CD14-positive monocyte (primary cell): ENCODE measurements at regions not wholly inside any gene's neighbourhood (a gene's known extent, or its start where the extent isn't known, plus 50 kb on each side); places are given as distances from the start of the nearest gene placed in this dataset.

ENCODE experiments used
- DNase-seq, 3 donors: peaks; one replicate each; pipeline ENCODE4 v3.0.0-alpha.2; 2011 to 2022
- H2AFZ ChIP-seq: 2 replicates; pipeline ENCODE4 v1.6.0; 2012; ENCODE audit warnings: mild to moderate bottlenecking, low read depth, low read length, inconsistent platforms; ENCODE audit not compliant: insufficient read depth, poor library complexity, severe bottlenecking
- H3K27ac ChIP-seq, 2 donors: 1 replicate in 1 of 2; 2 replicates in 1 of 2; pipeline ENCODE4 v1.5.1; 2012 to 2013; ENCODE audit warnings: low read length in 2 of 2, control low read depth in 1 of 2, inconsistent platforms in 1 of 2, low read depth in 1 of 2, mild to moderate bottlenecking in 1 of 2
- H3K27me3 ChIP-seq, 2 donors: one replicate each; pipeline versions ENCODE4 v1.6.0 to v1.6.1; 2011 to 2013; ENCODE audit warnings: low read length in 2 of 2; ENCODE audit not compliant: control insufficient read depth in 2 of 2, insufficient read depth in 2 of 2
- H3K36me3 ChIP-seq, 2 donors: replicated peaks in 1 of 2; 1 replicate in 1 of 2; 2 replicates in 1 of 2; pipeline versions ENCODE4 v1.5.1 to v1.6.1; 2012 to 2013; ENCODE audit warnings: low read length in 2 of 2, control low read depth in 1 of 2, inconsistent platforms in 1 of 2, mild to moderate bottlenecking in 1 of 2; ENCODE audit not compliant: insufficient read depth in 2 of 2, control insufficient read depth in 1 of 2
- H3K4me1 ChIP-seq, 2 donors: 1 replicate in 1 of 2; 2 replicates in 1 of 2; pipeline versions ENCODE4 v1.5.1 to v1.6.1; 2012 to 2013; ENCODE audit warnings: low read length in 2 of 2, control low read depth in 1 of 2, inconsistent platforms in 1 of 2, mild to moderate bottlenecking in 1 of 2, moderate library complexity in 1 of 2; ENCODE audit not compliant: insufficient read depth in 2 of 2, control insufficient read depth in 1 of 2
- H3K4me2 ChIP-seq: replicated peaks from 2 replicates; pipeline ENCODE3; 2012; ENCODE audit warnings: low read length, moderate library complexity, mild to moderate bottlenecking; ENCODE audit not compliant: poor library complexity, severe bottlenecking; ENCODE audit errors: extremely low read depth
- H3K4me3 ChIP-seq, 3 experiments: fragments of 200-600 bp in 1 of 3; sonication (generic) in 1 of 3; replicated peaks in 1 of 3; 1 replicate in 2 of 3; 2 replicates in 1 of 3; pipeline ENCODE4 v1.5.1; 2011 to 2013; ENCODE audit warnings: low read length in 3 of 3, mild to moderate bottlenecking in 3 of 3, control low read depth in 2 of 3, low read depth in 2 of 3, inconsistent platforms in 1 of 3, moderate library complexity in 1 of 3
- H3K79me2 ChIP-seq: 2 replicates; pipeline ENCODE4 v1.6.0; 2012; ENCODE audit warnings: mild to moderate bottlenecking, control low read depth, inconsistent platforms, low read length, moderate library complexity; ENCODE audit not compliant: insufficient read depth
- H3K9ac ChIP-seq: 2 replicates; pipeline ENCODE4 v1.6.0; 2017; ENCODE audit warnings: low read length, mild to moderate bottlenecking; ENCODE audit not compliant: insufficient read depth, poor library complexity, severe bottlenecking
- H3K9me3 ChIP-seq, 2 donors: replicated peaks in 1 of 2; 1 replicate in 1 of 2; 2 replicates in 1 of 2; pipeline versions ENCODE4 v1.5.1 to v1.6.1; 2012 to 2013; ENCODE audit warnings: low read length in 2 of 2, control low read depth in 1 of 2; ENCODE audit not compliant: control insufficient read depth in 1 of 2, insufficient read depth in 1 of 2
- H4K20me1 ChIP-seq: 2 replicates; pipeline ENCODE4 v1.6.0; 2012; ENCODE audit warnings: mild to moderate bottlenecking, low read length, control low read depth, moderate library complexity; ENCODE audit not compliant: insufficient read depth
- H3K27ac Mint-ChIP-seq, 7 donors: one replicate each; pipeline ENCODE4 v1.8.0; 2020; ENCODE audit warnings: mild to moderate bottlenecking in 7 of 7, mixed read lengths in 7 of 7, moderate library complexity in 6 of 7, inconsistent platforms in 2 of 7
- H3K27me3 Mint-ChIP-seq, 3 donors: one replicate each; pipeline ENCODE4 v1.8.0; 2021 to 2022; ENCODE audit warnings: low read depth in 3 of 3, mild to moderate bottlenecking in 3 of 3, mixed read lengths in 3 of 3, moderate library complexity in 3 of 3, inconsistent platforms in 1 of 3
- H3K36me3 Mint-ChIP-seq, 2 donors: one replicate each; pipeline ENCODE4 v1.8.0; 2020; ENCODE audit warnings: mixed read lengths in 2 of 2, inconsistent platforms in 1 of 2, mild to moderate bottlenecking in 1 of 2
- H3K4me1 Mint-ChIP-seq: one replicate; pipeline ENCODE4 v1.8.0; 2020; ENCODE audit warnings: mild to moderate bottlenecking, mixed read lengths
- H3K4me3 Mint-ChIP-seq, 2 donors: one replicate each; pipeline ENCODE4 v1.8.0; 2020; ENCODE audit warnings: mild to moderate bottlenecking in 2 of 2, mixed read lengths in 2 of 2, moderate library complexity in 1 of 2
- H3K9me3 Mint-ChIP-seq, 7 donors: one replicate each; pipeline ENCODE4 v1.8.0; 2020 to 2022; ENCODE audit warnings: mixed read lengths in 7 of 7, mild to moderate bottlenecking in 6 of 7, moderate library complexity in 6 of 7, inconsistent platforms in 2 of 7
- WGBS: methylation state at CpG from one replicate; pipeline ENCODE4 v1.1.5; 2013; ENCODE audit warnings: missing lambda C conversion rate; ENCODE audit not compliant: insufficient coverage; 5-methylcytosine and 5-hydroxymethylcytosine counted together
- intact Hi-C, 2 donors: fragments of 100-400 bp; cut with micrococcal nuclease; formaldehyde crosslinking; loops; one replicate each; pipeline versions ENCODE4 v1.15.0 to v1.15.1; 2023
- TF ChIP-seq, protein P1 (sequence below): fragments of 200-600 bp; IDR thresholded peaks from one replicate; pipeline ENCODE4 v1.8.0; 2022; ENCODE audit warnings: antibody characterized with exemption, mild to moderate bottlenecking

DNA sequence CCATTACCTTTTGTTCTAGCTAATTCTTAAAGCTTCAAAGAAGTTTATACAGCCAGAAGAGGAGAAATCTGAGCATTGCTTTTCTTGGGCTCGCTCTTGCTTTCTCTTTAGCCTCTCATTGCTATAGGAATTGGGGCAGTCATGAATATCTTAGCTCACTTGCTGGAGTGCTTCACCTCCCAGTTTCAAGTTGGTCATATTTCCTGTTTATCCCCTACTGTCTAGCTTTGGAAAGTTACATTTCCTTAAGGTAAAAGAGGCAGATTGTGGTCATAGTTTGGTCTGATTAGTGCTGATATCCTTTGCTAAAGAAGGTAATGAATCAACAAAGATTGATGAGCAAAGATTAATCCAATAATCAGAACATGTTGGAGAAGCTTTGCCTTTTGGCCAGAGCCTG is 77.7 kb upstream of the GLI3 start:
- H3K27me3 ChIP-seq: no peaks in the 10 kb centered on the region
- no peaks in the 10 kb centered on the region for H3K36me3 Mint-ChIP-seq
- DNase-seq: no peak
- H3K4me2 ChIP-seq: no peak overlapping the region
- H3K9ac ChIP-seq: no peak overlapping the region
- H3K9me3 ChIP-seq: no peaks in the 10 kb centered on the region
- no peaks in the 10 kb centered on the region for H4K20me1 ChIP-seq
- H2AFZ ChIP-seq: no peak overlapping the region
- no CpG with 5 or more reads among the region's 1 CpG for WGBS
- H3K27me3 Mint-ChIP-seq: peaks cover 2 to 3% (median 2%) of the 10 kb centered on the region in 3 donors
- peaks cover 0 to 8% (median 4%) of the 10 kb centered on the region in 7 donors for H3K9me3 Mint-ChIP-seq
- H3K27ac Mint-ChIP-seq: no peak overlapping the region
- no peak overlapping the region for H3K4me3 ChIP-seq
- no peak overlapping the region for H3K27ac ChIP-seq
- H3K4me1 Mint-ChIP-seq: no peaks in the 10 kb centered on the region
- no peaks in the 10 kb centered on the region for H3K36me3 ChIP-seq
- no peak overlapping the region for H3K4me3 Mint-ChIP-seq
- TF ChIP-seq, protein P1, sequence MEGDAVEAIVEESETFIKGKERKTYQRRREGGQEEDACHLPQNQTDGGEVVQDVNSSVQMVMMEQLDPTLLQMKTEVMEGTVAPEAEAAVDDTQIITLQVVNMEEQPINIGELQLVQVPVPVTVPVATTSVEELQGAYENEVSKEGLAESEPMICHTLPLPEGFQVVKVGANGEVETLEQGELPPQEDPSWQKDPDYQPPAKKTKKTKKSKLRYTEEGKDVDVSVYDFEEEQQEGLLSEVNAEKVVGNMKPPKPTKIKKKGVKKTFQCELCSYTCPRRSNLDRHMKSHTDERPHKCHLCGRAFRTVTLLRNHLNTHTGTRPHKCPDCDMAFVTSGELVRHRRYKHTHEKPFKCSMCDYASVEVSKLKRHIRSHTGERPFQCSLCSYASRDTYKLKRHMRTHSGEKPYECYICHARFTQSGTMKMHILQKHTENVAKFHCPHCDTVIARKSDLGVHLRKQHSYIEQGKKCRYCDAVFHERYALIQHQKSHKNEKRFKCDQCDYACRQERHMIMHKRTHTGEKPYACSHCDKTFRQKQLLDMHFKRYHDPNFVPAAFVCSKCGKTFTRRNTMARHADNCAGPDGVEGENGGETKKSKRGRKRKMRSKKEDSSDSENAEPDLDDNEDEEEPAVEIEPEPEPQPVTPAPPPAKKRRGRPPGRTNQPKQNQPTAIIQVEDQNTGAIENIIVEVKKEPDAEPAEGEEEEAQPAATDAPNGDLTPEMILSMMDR: no peak
- no peaks in the 10 kb centered on the region for H3K79me2 ChIP-seq
- intact Hi-C loops: no loop called here
- H3K4me1 ChIP-seq: no peaks in the 10 kb centered on the region

DNA sequence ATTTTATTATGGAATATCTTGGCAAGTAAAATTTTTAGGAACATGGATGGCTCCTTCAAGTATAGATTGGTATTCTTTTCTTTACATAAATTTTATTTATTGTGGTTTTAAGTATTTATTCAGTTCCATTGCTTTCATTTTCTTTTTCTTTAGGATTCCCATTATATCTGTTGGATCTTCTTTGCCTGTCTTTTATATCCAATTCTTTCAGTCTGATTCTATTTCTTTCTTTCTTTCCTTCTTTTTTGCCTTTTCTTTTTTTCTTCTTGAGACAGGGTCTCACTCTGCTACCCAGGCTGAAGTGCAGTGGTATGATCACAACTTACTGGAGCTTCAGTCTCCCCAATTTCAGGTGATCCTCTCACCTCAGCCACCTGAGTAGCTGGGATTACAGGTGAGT is 74.2 kb upstream of the GLI3 start:
- H3K9me3 Mint-ChIP-seq: peaks cover 0 to 8% (median 2%) of the 10 kb centered on the region in 7 donors
- no peak overlapping the region for H2AFZ ChIP-seq
- TF ChIP-seq, protein P1: no peak
- no peaks in the 10 kb centered on the region for H3K27me3 ChIP-seq
- no peak overlapping the region for H3K4me3 ChIP-seq
- DNase-seq: no peak
- no peak overlapping the region for H3K4me2 ChIP-seq
- no peak overlapping the region for H3K4me3 Mint-ChIP-seq
- no peaks in the 10 kb centered on the region for H3K36me3 Mint-ChIP-seq
- peak overlapping the region in 1 of 7 donors; percentile 21 for H3K27ac Mint-ChIP-seq
- intact Hi-C loops: no loop called here
- no peak overlapping the region for H3K27ac ChIP-seq
- no peak overlapping the region for H3K9ac ChIP-seq
- no peaks in the 10 kb centered on the region for H3K9me3 ChIP-seq
- no peaks in the 10 kb centered on the region for H3K4me1 ChIP-seq
- H3K4me1 Mint-ChIP-seq: no peaks in the 10 kb centered on the region
- H3K27me3 Mint-ChIP-seq: peaks cover 1 to 3% (median 2%) of the 10 kb centered on the region in 3 donors
- no peaks in the 10 kb centered on the region for H3K79me2 ChIP-seq
- no peaks in the 10 kb centered on the region for H3K36me3 ChIP-seq
- no peaks in the 10 kb centered on the region for H4K20me1 ChIP-seq
